CD14-positive monocyte (primary cell): ENCODE measurements at regions not wholly inside any gene's neighbourhood (a gene's known extent, or its start where the extent isn't known, plus 50 kb on each side); places are given as distances from the start of the nearest gene placed in this dataset.

Experiments used
- DNase-seq, 3 donors: peaks; one replicate each; pipeline ENCODE4 v3.0.0-alpha.2; 2011 to 2022
- H2AFZ ChIP-seq: 2 replicates; pipeline ENCODE4 v1.6.0; 2012; ENCODE audit warnings: mild to moderate bottlenecking, low read depth, low read length, inconsistent platforms; ENCODE audit not compliant: insufficient read depth, poor library complexity, severe bottlenecking
- H3K27ac ChIP-seq, 2 donors: 1 replicate in 1 of 2; 2 replicates in 1 of 2; pipeline ENCODE4 v1.5.1; 2012 to 2013; ENCODE audit warnings: low read length in 2 of 2, control low read depth in 1 of 2, inconsistent platforms in 1 of 2, low read depth in 1 of 2, mild to moderate bottlenecking in 1 of 2
- H3K27me3 ChIP-seq, 2 donors: one replicate each; pipeline versions ENCODE4 v1.6.0 to v1.6.1; 2011 to 2013; ENCODE audit warnings: low read length in 2 of 2; ENCODE audit not compliant: control insufficient read depth in 2 of 2, insufficient read depth in 2 of 2
- H3K36me3 ChIP-seq, 2 donors: replicated peaks in 1 of 2; 1 replicate in 1 of 2; 2 replicates in 1 of 2; pipeline versions ENCODE4 v1.5.1 to v1.6.1; 2012 to 2013; ENCODE audit warnings: low read length in 2 of 2, control low read depth in 1 of 2, inconsistent platforms in 1 of 2, mild to moderate bottlenecking in 1 of 2; ENCODE audit not compliant: insufficient read depth in 2 of 2, control insufficient read depth in 1 of 2
- H3K4me1 ChIP-seq, 2 donors: 1 replicate in 1 of 2; 2 replicates in 1 of 2; pipeline versions ENCODE4 v1.5.1 to v1.6.1; 2012 to 2013; ENCODE audit warnings: low read length in 2 of 2, control low read depth in 1 of 2, inconsistent platforms in 1 of 2, mild to moderate bottlenecking in 1 of 2, moderate library complexity in 1 of 2; ENCODE audit not compliant: insufficient read depth in 2 of 2, control insufficient read depth in 1 of 2
- H3K4me2 ChIP-seq: replicated peaks from 2 replicates; pipeline ENCODE3; 2012; ENCODE audit warnings: low read length, moderate library complexity, mild to moderate bottlenecking; ENCODE audit not compliant: poor library complexity, severe bottlenecking; ENCODE audit errors: extremely low read depth
- H3K4me3 ChIP-seq, 3 experiments: fragments of 200-600 bp in 1 of 3; sonication (generic) in 1 of 3; replicated peaks in 1 of 3; 1 replicate in 2 of 3; 2 replicates in 1 of 3; pipeline ENCODE4 v1.5.1; 2011 to 2013; ENCODE audit warnings: low read length in 3 of 3, mild to moderate bottlenecking in 3 of 3, control low read depth in 2 of 3, low read depth in 2 of 3, inconsistent platforms in 1 of 3, moderate library complexity in 1 of 3
- H3K79me2 ChIP-seq: 2 replicates; pipeline ENCODE4 v1.6.0; 2012; ENCODE audit warnings: mild to moderate bottlenecking, control low read depth, inconsistent platforms, low read length, moderate library complexity; ENCODE audit not compliant: insufficient read depth
- H3K9ac ChIP-seq: 2 replicates; pipeline ENCODE4 v1.6.0; 2017; ENCODE audit warnings: low read length, mild to moderate bottlenecking; ENCODE audit not compliant: insufficient read depth, poor library complexity, severe bottlenecking
- H3K9me3 ChIP-seq, 2 donors: replicated peaks in 1 of 2; 1 replicate in 1 of 2; 2 replicates in 1 of 2; pipeline versions ENCODE4 v1.5.1 to v1.6.1; 2012 to 2013; ENCODE audit warnings: low read length in 2 of 2, control low read depth in 1 of 2; ENCODE audit not compliant: control insufficient read depth in 1 of 2, insufficient read depth in 1 of 2
- H4K20me1 ChIP-seq: 2 replicates; pipeline ENCODE4 v1.6.0; 2012; ENCODE audit warnings: mild to moderate bottlenecking, low read length, control low read depth, moderate library complexity; ENCODE audit not compliant: insufficient read depth
- H3K27ac Mint-ChIP-seq, 7 donors: one replicate each; pipeline ENCODE4 v1.8.0; 2020; ENCODE audit warnings: mild to moderate bottlenecking in 7 of 7, mixed read lengths in 7 of 7, moderate library complexity in 6 of 7, inconsistent platforms in 2 of 7
- H3K27me3 Mint-ChIP-seq, 3 donors: one replicate each; pipeline ENCODE4 v1.8.0; 2021 to 2022; ENCODE audit warnings: low read depth in 3 of 3, mild to moderate bottlenecking in 3 of 3, mixed read lengths in 3 of 3, moderate library complexity in 3 of 3, inconsistent platforms in 1 of 3
- H3K36me3 Mint-ChIP-seq, 2 donors: one replicate each; pipeline ENCODE4 v1.8.0; 2020; ENCODE audit warnings: mixed read lengths in 2 of 2, inconsistent platforms in 1 of 2, mild to moderate bottlenecking in 1 of 2
- H3K4me1 Mint-ChIP-seq: one replicate; pipeline ENCODE4 v1.8.0; 2020; ENCODE audit warnings: mild to moderate bottlenecking, mixed read lengths
- H3K4me3 Mint-ChIP-seq, 2 donors: one replicate each; pipeline ENCODE4 v1.8.0; 2020; ENCODE audit warnings: mild to moderate bottlenecking in 2 of 2, mixed read lengths in 2 of 2, moderate library complexity in 1 of 2
- H3K9me3 Mint-ChIP-seq, 7 donors: one replicate each; pipeline ENCODE4 v1.8.0; 2020 to 2022; ENCODE audit warnings: mixed read lengths in 7 of 7, mild to moderate bottlenecking in 6 of 7, moderate library complexity in 6 of 7, inconsistent platforms in 2 of 7
- WGBS: methylation state at CpG from one replicate; pipeline ENCODE4 v1.1.5; 2013; ENCODE audit warnings: missing lambda C conversion rate; ENCODE audit not compliant: insufficient coverage; 5-methylcytosine and 5-hydroxymethylcytosine counted together
- intact Hi-C, 2 donors: fragments of 100-400 bp; cut with micrococcal nuclease; formaldehyde crosslinking; loops; one replicate each; pipeline versions ENCODE4 v1.15.0 to v1.15.1; 2023
- TF ChIP-seq, protein P1 (sequence below): fragments of 200-600 bp; IDR thresholded peaks from one replicate; pipeline ENCODE4 v1.8.0; 2022; ENCODE audit warnings: antibody characterized with exemption, mild to moderate bottlenecking

DNA sequence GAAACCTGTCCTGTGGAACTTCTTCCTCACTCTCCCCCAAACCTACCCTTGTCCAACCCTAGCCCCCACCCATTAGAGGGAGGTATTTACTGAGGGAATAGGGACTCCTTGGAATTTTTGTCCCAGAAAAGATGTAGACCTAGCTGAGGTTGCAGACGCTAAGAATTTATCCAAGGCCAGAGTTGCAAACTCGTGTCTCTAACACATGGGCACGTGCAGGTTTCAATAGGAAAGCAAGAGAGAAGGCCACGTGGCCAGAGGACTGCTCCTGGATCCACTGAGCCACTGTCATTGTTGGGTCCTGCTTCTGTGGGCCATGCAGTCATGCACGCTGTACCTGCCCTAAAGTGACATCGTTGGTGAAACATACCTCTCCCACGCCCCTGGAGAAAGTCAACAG is 243.4 kb upstream of the KCNG1 start:
- intact Hi-C loops, result no loop called here
- Mint-ChIP-seq H3K36me3 (no peaks in the 10 kb centered on the region), H3K27me3 (peaks cover 0 to 5% (median 2%) of the 10 kb centered on the region in 3 donors), H3K4me3 (no peak overlapping the region), H3K4me1 (peaks cover 3% of the 10 kb centered on the region), H3K27ac (no peak overlapping the region), H3K9me3 (peaks cover 4 to 26% (median 15%) of the 10 kb centered on the region in 7 donors)
- no peaks in the 10 kb centered on the region for H3K27me3 ChIP-seq
- no peak overlapping the region for H2AFZ ChIP-seq
- H4K20me1 ChIP-seq, result no peaks in the 10 kb centered on the region
- 94% methylated on average over 7 of the region's 7 CpGs for WGBS
- no peak overlapping the region for H3K27ac ChIP-seq
- peaks cover 12% of the 10 kb centered on the region in 2 donors for H3K9me3 ChIP-seq
- H3K4me3 ChIP-seq, result no peak overlapping the region
- no peak overlapping the region for H3K9ac ChIP-seq
- H3K4me2 ChIP-seq, result no peak overlapping the region
- no peaks in the 10 kb centered on the region for H3K36me3 ChIP-seq
- DNase-seq, result no peak
- H3K4me1 ChIP-seq, result no peaks in the 10 kb centered on the region
- no peaks in the 10 kb centered on the region for H3K79me2 ChIP-seq
- TF ChIP-seq, protein P1, sequence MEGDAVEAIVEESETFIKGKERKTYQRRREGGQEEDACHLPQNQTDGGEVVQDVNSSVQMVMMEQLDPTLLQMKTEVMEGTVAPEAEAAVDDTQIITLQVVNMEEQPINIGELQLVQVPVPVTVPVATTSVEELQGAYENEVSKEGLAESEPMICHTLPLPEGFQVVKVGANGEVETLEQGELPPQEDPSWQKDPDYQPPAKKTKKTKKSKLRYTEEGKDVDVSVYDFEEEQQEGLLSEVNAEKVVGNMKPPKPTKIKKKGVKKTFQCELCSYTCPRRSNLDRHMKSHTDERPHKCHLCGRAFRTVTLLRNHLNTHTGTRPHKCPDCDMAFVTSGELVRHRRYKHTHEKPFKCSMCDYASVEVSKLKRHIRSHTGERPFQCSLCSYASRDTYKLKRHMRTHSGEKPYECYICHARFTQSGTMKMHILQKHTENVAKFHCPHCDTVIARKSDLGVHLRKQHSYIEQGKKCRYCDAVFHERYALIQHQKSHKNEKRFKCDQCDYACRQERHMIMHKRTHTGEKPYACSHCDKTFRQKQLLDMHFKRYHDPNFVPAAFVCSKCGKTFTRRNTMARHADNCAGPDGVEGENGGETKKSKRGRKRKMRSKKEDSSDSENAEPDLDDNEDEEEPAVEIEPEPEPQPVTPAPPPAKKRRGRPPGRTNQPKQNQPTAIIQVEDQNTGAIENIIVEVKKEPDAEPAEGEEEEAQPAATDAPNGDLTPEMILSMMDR, result no peak

DNA sequence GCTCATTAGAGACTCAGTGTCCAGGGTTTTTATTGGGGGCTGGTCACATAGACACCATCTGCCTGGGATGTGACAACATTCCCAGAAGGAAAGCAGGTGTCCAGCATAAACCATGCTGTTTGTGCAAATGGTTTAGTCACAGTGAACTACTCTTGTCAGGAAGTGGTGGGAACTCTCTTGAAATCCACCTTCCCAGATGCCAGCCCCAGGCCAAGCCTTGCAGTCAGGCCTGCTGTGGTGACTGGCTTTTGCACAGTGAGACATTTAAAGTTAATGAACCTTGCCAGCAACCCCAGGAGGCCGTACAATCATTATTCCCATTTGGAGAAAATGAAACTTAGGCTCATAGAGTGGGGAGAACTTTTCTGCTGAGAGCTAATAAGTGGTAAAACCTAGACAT is 242.5 kb upstream of the KCNG1 start:
- TF ChIP-seq, protein P1, result no peak
- Histone ChIP-seq H3K4me1 (no peaks in the 10 kb centered on the region), H2AFZ (no peak overlapping the region), H3K27ac (no peak overlapping the region), H3K27me3 (no peaks in the 10 kb centered on the region), H3K9ac (no peak overlapping the region), H3K36me3 (no peaks in the 10 kb centered on the region), H3K4me3 (no peak overlapping the region), H3K79me2 (no peaks in the 10 kb centered on the region), H4K20me1 (no peaks in the 10 kb centered on the region), H3K9me3 (peaks cover 12% of the 10 kb centered on the region in 2 donors), H3K4me2 (no peak overlapping the region)
- Mint-ChIP-seq H3K4me1 (peaks cover 3% of the 10 kb centered on the region), H3K27me3 (peaks cover 0 to 4% (median 2%) of the 10 kb centered on the region in 3 donors), H3K36me3 (no peaks in the 10 kb centered on the region), H3K4me3 (no peak overlapping the region), H3K27ac (no peak overlapping the region), H3K9me3 (peaks cover under 1 to 23% (median 11%) of the 10 kb centered on the region in 7 donors)
- no CpG with 5 or more reads among the region's 1 CpG for WGBS
- no peak for DNase-seq
- intact Hi-C loops, result no loop called here
